ENCODE measurements at regions not wholly inside any gene's neighbourhood (a gene's known extent, or its start where the extent isn't known, plus 50 kb on each side); places are given as distances from the start of the nearest gene placed in this dataset.

DNA sequence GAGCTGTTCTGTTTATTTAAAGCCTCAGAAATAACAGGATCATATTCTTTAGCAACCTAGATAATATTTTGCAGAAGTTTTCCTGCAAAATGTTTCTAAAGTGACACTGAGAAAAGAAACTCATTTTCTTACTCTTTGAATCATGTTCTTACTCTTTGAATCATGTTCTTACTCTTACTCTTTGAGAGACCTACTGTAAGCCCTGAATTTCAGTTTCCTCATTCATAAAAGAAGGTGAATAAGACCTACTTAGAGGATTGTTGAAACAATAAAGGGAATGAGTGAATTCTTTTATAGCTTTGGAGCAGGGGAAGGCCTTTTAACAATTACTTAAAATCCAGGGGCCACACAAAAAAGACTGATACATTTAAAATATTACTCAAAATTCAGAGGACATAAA is 221.7 kb upstream of the CMC1 start:
- Histone ChIP-seq H3K4me2 (ENCODE audit: low read depth, low read length) (no peak overlapping the region), H2AFZ (ENCODE audit: low read length) (no peak overlapping the region), H3K27ac (ENCODE audit: extremely low read length, insufficient read depth, low read length) (no peak overlapping the region), H3K9me3 (ENCODE audit: low read length) (peaks cover 7% of the 10 kb centered on the region), H4K20me1 (ENCODE audit: insufficient read depth, low read length) (no peaks in the 10 kb centered on the region), H3K79me2 (ENCODE audit: insufficient read depth, low read length) (no peaks in the 10 kb centered on the region), H3K4me1 (ENCODE audit: insufficient read depth, low read length) (no peaks in the 10 kb centered on the region), H3K27me3 (ENCODE audit: control insufficient read depth in 1 of 2, insufficient read depth in 2 of 2, low read length in 2 of 2) (no peaks in the 10 kb centered on the region), H3K36me3 (replicated peaks in 1 of 2; ENCODE audit: control insufficient read depth in 1 of 2, insufficient read depth in 2 of 2, low read length in 2 of 2) (no peaks in the 10 kb centered on the region), H3K4me3 (replicated peaks in 1 of 3; ENCODE audit: insufficient read depth in 1 of 3, low read depth in 2 of 3, low read length in 3 of 3) (no peak overlapping the region), H3K9ac (ENCODE audit: insufficient read depth, low read depth, low read length) (no peak overlapping the region)
- BruUV-seq (replicated peaks) = no TSS peak
- intact Hi-C loops (cut with micrococcal nuclease; ENCODE audit: unreplicated experiment) = no loop called here
- in situ Hi-C loops (cut with HindIII; ENCODE audit: extremely low pct_ligation_motif_present, low pct_unique_long_range_greater_than_20kb) = no loop called here
- DNase-seq (ENCODE audit: low spot score) (no peak), FAIRE-seq (no peak), ATAC-seq (no peak)
- TF ChIP-seq CENPX (CRISPR knock-in tag; IDR thresholded peaks at IDR 0.05) = no peak
- TF ChIP-seq KDM5A (IDR thresholded peaks at IDR 0.05; ENCODE audit: borderline replicate concordance, low read length) = no peak
- no peak for TF ChIP-seq ZNF547 (CRISPR knock-in tag; IDR thresholded peaks at IDR 0.05)
- no peak for TF ChIP-seq PHF5A (CRISPR knock-in tag; IDR thresholded peaks at IDR 0.05; ENCODE audit: low read depth, unreplicated experiment)
- no peak for TF ChIP-seq ZFP41 (CRISPR knock-in tag; IDR thresholded peaks at IDR 0.05; ENCODE audit: borderline replicate concordance)
- no peak for TF ChIP-seq ERF (CRISPR knock-in tag; IDR thresholded peaks at IDR 0.05)
- no peak for TF ChIP-seq ZNF558 (CRISPR knock-in tag; IDR thresholded peaks at IDR 0.05; ENCODE audit: borderline replicate concordance)
- TF ChIP-seq CAMTA2 (CRISPR knock-in tag; IDR thresholded peaks at IDR 0.05; ENCODE audit: borderline replicate concordance) = no peak
- no peak for TF ChIP-seq FOSL1 (CRISPR knock-in tag; IDR thresholded peaks at IDR 0.05; ENCODE audit: borderline replicate concordance)
- TF ChIP-seq ARNT (IDR thresholded peaks at IDR 0.05) = no peak
- ChIA-PET POLR2A (no interaction called here), CTCF (ENCODE audit: low intra/inter-chr PET ratio, low total read pairs) (no interaction called here)

DNA sequence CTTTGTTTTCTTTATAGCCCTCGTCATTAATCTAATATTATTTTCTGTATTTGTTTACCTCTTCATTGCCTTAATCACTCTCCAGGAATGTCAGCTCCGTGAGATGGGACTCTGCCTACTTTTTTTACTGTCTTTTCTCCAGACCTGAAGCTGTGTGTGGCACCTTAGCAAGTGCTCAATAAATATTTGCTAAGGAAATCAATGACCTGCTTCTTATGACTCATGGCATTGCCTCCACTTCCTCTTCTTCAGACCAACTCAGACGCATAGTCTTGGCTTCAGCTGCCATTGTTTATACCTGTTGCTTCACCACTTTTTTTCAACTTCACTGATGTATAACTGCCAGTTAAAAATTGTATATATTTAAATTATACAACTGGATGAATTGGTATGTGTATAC is 218.5 kb upstream of the CMC1 start:
- FAIRE-seq (no peak), ATAC-seq (no peak), DNase-seq (ENCODE audit: low spot score) (no peak)
- Histone ChIP-seq H3K79me2 (ENCODE audit: insufficient read depth, low read length) (no peaks in the 10 kb centered on the region), H3K27ac (ENCODE audit: extremely low read length, insufficient read depth, low read length) (no peak overlapping the region), H4K20me1 (ENCODE audit: insufficient read depth, low read length) (no peaks in the 10 kb centered on the region), H3K4me1 (ENCODE audit: insufficient read depth, low read length) (no peaks in the 10 kb centered on the region), H3K4me2 (ENCODE audit: low read depth, low read length) (no peak overlapping the region), H3K36me3 (replicated peaks in 1 of 2; ENCODE audit: control insufficient read depth in 1 of 2, insufficient read depth in 2 of 2, low read length in 2 of 2) (no peaks in the 10 kb centered on the region), H2AFZ (ENCODE audit: low read length) (no peak overlapping the region), H3K9ac (ENCODE audit: insufficient read depth, low read depth, low read length) (no peak overlapping the region), H3K4me3 (replicated peaks in 1 of 3; ENCODE audit: insufficient read depth in 1 of 3, low read depth in 2 of 3, low read length in 3 of 3) (no peak overlapping the region), H3K9me3 (ENCODE audit: low read length) (peaks cover 19% of the 10 kb centered on the region), H3K27me3 (ENCODE audit: control insufficient read depth in 1 of 2, insufficient read depth in 2 of 2, low read length in 2 of 2) (no peaks in the 10 kb centered on the region)
- POLR2A ChIA-PET = no interaction called here
- BruUV-seq (replicated peaks) = no TSS peak
- 0% methylated on average over 3 of the region's 3 CpGs for WGBS (ENCODE audit: low lambda C conversion rate)
- CTCF ChIA-PET (ENCODE audit: low intra/inter-chr PET ratio, low total read pairs) = no interaction called here
- intact Hi-C loops (cut with micrococcal nuclease; ENCODE audit: unreplicated experiment) (no loop called here), in situ Hi-C loops (cut with HindIII; ENCODE audit: extremely low pct_ligation_motif_present, low pct_unique_long_range_greater_than_20kb) (no loop called here)
- TF ChIP-seq ZNF501 (CRISPR knock-in tag; IDR thresholded peaks at IDR 0.05) (no peak), ZNF335 (CRISPR knock-in tag; IDR thresholded peaks at IDR 0.05) (no peak), HOXA9 (CRISPR knock-in tag; IDR thresholded peaks at IDR 0.05; ENCODE audit: borderline replicate concordance) (no peak), ZNF782 (CRISPR knock-in tag; IDR thresholded peaks at IDR 0.05; ENCODE audit: borderline replicate concordance) (no peak), ZMYM3 (CRISPR knock-in tag; IDR thresholded peaks at IDR 0.05) (no peak), ZFP41 (CRISPR knock-in tag; IDR thresholded peaks at IDR 0.05; ENCODE audit: borderline replicate concordance) (no peak), ZNF768 (CRISPR knock-in tag; IDR thresholded peaks at IDR 0.05) (no peak), ZNF772 (CRISPR knock-in tag; IDR thresholded peaks at IDR 0.05) (no peak), REXO4 (CRISPR knock-in tag; IDR thresholded peaks at IDR 0.05; ENCODE audit: borderline replicate concordance) (no peak), ZNF451 (CRISPR knock-in tag; IDR thresholded peaks at IDR 0.05) (no peak), REPIN1 (CRISPR knock-in tag; IDR thresholded peaks at IDR 0.05; ENCODE audit: borderline replicate concordance, low read depth) (no peak)
- TF ChIP-seq, protein P1, sequence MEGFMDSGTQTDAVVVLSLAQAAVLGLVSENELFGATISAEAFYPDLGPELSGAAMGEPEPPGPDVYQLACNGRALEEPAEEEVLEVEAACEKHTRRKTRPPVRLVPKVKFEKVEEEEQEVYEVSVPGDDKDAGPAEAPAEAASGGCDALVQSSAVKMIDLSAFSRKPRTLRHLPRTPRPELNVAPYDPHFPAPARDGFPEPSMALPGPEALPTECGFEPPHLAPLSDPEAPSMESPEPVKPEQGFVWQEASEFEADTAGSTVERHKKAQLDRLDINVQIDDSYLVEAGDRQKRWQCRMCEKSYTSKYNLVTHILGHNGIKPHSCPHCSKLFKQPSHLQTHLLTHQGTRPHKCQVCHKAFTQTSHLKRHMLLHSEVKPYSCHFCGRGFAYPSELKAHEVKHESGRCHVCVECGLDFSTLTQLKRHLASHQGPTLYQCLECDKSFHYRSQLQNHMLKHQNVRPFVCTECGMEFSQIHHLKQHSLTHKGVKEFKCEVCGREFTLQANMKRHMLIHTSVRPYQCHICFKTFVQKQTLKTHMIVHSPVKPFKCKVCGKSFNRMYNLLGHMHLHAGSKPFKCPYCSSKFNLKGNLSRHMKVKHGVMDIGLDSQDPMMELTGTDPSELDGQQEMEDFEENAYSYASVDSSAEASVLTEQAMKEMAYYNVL (CRISPR knock-in tag; IDR thresholded peaks at IDR 0.05; ENCODE audit: borderline replicate concordance) = no peak

Data from HepG2 (cell line).